ENCODE measurements at regions not wholly inside any gene's neighbourhood (a gene's known extent, or its start where the extent isn't known, plus 50 kb on each side); places are given as distances from the start of the nearest gene placed in this dataset.
A peak's percentile ranks its signal among the peaks of the same experiment; 100 is the strongest.

DNA sequence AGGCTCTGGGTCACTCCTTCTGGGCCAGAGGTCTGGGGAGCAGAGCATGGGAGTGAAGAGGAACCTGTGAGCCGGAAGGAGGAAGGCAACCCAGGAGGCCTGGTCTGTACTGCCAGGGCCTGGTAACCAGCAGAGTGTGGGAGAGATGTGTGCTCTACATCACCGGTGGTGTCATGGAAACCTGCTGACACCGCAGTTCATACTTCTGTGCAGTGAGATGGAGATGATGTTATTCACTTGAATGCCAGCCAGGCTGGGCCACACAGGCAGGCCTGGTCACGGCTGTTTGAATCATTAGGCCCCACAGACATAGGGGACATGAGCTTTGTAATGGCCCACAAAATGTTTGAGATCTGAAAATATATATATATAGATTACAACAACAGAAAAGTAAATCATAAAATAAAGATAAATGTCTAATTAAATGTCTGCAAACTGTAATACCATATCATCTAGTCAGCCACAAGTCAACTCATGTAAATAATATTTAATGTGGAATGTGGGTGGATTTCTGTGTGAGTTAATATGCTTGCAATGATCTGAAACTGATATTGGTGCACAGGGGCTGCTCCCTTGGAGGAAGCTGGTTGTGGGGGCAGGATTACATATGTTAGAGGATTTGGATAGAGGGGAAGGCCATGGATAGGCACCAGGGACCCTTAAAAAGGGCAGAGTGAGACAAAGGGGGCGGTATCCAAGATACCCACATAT, 108.5 kb upstream of the PFN2 start:
- BruUV-seq (replicated peaks), result no TSS peak
- peaks cover 16% of the 10 kb centered on the region for H3K9me3 ChIP-seq (ENCODE audit: low read depth, low read length, poor library complexity, severe bottlenecking)
- no peak overlapping the region for H3K4me3 ChIP-seq (ENCODE audit: low read depth, low read length, poor library complexity, severe bottlenecking)
- intact Hi-C loops (cut with micrococcal nuclease; ENCODE audit: unreplicated experiment), result no loop called here
- no peaks in the 10 kb centered on the region for H3K27me3 ChIP-seq (replicated peaks; ENCODE audit: insufficient read depth, low read depth, low read length, poor library complexity)
- CTCF ChIA-PET, result no interaction called here
- no peak for TF ChIP-seq EZH2 (IDR thresholded peaks at IDR 0.05; ENCODE audit: borderline replicate concordance, low read depth, low read length, poor library complexity, severe bottlenecking)
- TF ChIP-seq, protein P1, sequence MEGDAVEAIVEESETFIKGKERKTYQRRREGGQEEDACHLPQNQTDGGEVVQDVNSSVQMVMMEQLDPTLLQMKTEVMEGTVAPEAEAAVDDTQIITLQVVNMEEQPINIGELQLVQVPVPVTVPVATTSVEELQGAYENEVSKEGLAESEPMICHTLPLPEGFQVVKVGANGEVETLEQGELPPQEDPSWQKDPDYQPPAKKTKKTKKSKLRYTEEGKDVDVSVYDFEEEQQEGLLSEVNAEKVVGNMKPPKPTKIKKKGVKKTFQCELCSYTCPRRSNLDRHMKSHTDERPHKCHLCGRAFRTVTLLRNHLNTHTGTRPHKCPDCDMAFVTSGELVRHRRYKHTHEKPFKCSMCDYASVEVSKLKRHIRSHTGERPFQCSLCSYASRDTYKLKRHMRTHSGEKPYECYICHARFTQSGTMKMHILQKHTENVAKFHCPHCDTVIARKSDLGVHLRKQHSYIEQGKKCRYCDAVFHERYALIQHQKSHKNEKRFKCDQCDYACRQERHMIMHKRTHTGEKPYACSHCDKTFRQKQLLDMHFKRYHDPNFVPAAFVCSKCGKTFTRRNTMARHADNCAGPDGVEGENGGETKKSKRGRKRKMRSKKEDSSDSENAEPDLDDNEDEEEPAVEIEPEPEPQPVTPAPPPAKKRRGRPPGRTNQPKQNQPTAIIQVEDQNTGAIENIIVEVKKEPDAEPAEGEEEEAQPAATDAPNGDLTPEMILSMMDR (conservative IDR thresholded peaks at IDR 0.05; ENCODE audit: low read depth, low read length), result no peak
- H3K36me3 ChIP-seq (ENCODE audit: insufficient read depth, low read length, poor library complexity, severe bottlenecking), result no peaks in the 10 kb centered on the region
- POLR2A ChIA-PET (ENCODE audit: low non-redundant PET), result no interaction called here
- DNase-seq (ENCODE audit: low spot score), result peak; percentile 46
- H3K27ac ChIP-seq (ENCODE audit: low read depth, low read length, poor library complexity, severe bottlenecking), result peak overlapping the region; percentile 3
- peaks cover 38% of the 10 kb centered on the region for H3K4me1 ChIP-seq (ENCODE audit: insufficient read depth, low read length, poor library complexity, severe bottlenecking)

DNA sequence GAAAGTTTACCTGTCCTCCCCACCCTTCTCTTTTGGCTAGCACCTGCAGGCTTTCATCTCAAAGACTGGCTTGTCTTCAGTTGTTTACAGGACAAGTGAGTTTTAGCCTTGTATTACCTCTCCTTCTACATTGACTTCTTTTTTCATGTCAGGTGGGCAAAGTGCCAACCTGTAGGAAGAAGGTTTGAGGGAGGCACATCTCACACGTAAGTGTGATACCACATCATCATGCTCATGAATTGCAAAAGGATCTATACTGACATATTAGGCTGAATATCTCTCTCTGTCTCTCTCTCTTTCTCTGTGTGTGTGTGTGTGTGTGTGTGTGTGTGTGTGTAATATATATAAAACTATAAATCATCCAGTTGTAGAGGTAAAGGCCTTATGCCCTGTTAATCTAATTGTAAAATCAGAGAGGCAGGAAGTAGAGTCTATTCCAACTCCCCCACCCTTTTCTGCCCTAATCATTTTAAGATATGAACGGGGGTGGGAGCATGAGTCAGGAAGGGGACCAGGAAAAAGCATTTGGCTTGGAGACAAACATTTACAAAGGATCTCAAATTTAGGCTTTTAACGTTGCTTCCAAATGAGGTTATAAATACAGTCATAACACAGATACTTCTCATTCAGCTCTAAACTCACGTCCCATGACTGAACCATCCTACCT, 107.0 kb upstream of the PFN2 start:
- intact Hi-C loops (cut with micrococcal nuclease; ENCODE audit: unreplicated experiment), result no loop called here
- peak; percentile 67 for DNase-seq (ENCODE audit: low spot score)

DNA sequence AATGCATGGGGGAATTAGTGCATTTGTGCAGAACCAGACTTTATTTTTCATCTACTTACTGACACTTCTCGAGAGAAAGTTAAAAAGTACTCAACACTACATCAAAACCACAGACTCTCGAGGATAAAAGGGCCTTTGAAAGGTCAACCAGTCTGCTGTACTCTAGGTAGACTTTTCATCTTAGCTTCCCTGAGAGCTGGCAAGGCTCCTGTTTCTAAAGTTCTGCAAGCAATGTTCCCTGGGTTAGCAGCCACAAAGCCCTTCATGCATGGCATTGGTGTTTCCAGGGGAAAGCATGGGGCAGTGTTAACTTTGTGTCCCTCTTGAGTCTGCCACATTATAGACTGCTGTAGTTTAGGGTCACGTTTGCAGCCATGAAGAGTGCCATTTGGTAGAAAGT, 106.4 kb upstream of the PFN2 start:
- POLR2A ChIA-PET (ENCODE audit: low non-redundant PET), result no interaction called here
- Histone ChIP-seq H3K9me3 (ENCODE audit: low read depth, low read length, poor library complexity, severe bottlenecking) (peaks cover 16% of the 10 kb centered on the region), H3K27ac (ENCODE audit: low read depth, low read length, poor library complexity, severe bottlenecking) (no peak overlapping the region), H3K27me3 (replicated peaks; ENCODE audit: insufficient read depth, low read depth, low read length, poor library complexity) (no peaks in the 10 kb centered on the region), H3K36me3 (ENCODE audit: insufficient read depth, low read length, poor library complexity, severe bottlenecking) (no peaks in the 10 kb centered on the region), H3K4me3 (ENCODE audit: low read depth, low read length, poor library complexity, severe bottlenecking) (no peak overlapping the region), H3K4me1 (ENCODE audit: insufficient read depth, low read length, poor library complexity, severe bottlenecking) (peaks cover 38% of the 10 kb centered on the region)
- CTCF ChIA-PET, result no interaction called here
- no peak for TF ChIP-seq EZH2 (IDR thresholded peaks at IDR 0.05; ENCODE audit: borderline replicate concordance, low read depth, low read length, poor library complexity, severe bottlenecking)
- TF ChIP-seq, protein P1 (conservative IDR thresholded peaks at IDR 0.05; ENCODE audit: low read depth, low read length), result no peak
- DNase-seq (ENCODE audit: low spot score), result no peak
- intact Hi-C loops (cut with micrococcal nuclease; ENCODE audit: unreplicated experiment), result no loop called here
- BruUV-seq (replicated peaks), result no TSS peak

More for the DNA sequence above, 107.0 kb upstream of the PFN2 start:
- Histone ChIP-seq H3K4me3 (ENCODE audit: low read depth, low read length, poor library complexity, severe bottlenecking) (no peak overlapping the region), H3K9me3 (ENCODE audit: low read depth, low read length, poor library complexity, severe bottlenecking) (peaks cover 16% of the 10 kb centered on the region), H3K27ac (ENCODE audit: low read depth, low read length, poor library complexity, severe bottlenecking) (no peak overlapping the region), H3K36me3 (ENCODE audit: insufficient read depth, low read length, poor library complexity, severe bottlenecking) (no peaks in the 10 kb centered on the region), H3K27me3 (replicated peaks; ENCODE audit: insufficient read depth, low read depth, low read length, poor library complexity) (no peaks in the 10 kb centered on the region), H3K4me1 (ENCODE audit: insufficient read depth, low read length, poor library complexity, severe bottlenecking) (peaks cover 38% of the 10 kb centered on the region)
- TF ChIP-seq, protein P1 (conservative IDR thresholded peaks at IDR 0.05; ENCODE audit: low read depth, low read length), result no peak
- no peak for TF ChIP-seq EZH2 (IDR thresholded peaks at IDR 0.05; ENCODE audit: borderline replicate concordance, low read depth, low read length, poor library complexity, severe bottlenecking)
- POLR2A ChIA-PET (ENCODE audit: low non-redundant PET), result no interaction called here
- no TSS peak for BruUV-seq (replicated peaks)
- CTCF ChIA-PET, result interaction anchor here (0.6 kb wide), 1 partner anchor 28 kb away, joined by 3 read pairs; no protein-coding TSS in a partner anchor
